Omental fat pad (tissue), 3 donors: ENCODE measurements at regions not wholly inside any gene's neighbourhood (a gene's known extent, or its start where the extent isn't known, plus 50 kb on each side); places are given as distances from the start of the nearest gene placed in this dataset.
A peak's percentile ranks its signal among the peaks of the same experiment; 100 is the strongest.
"Not testable (repeated sequence)": the region's sequence is repeated elsewhere in the genome, so short reads cannot be mapped to it uniquely, and the experiment has no call there.

Source experiments
- ATAC-seq: fragments of 150-250 bp; one replicate; pipeline ENCODE4 v1.9.1; 2016; ENCODE audit warnings: mild to moderate bottlenecking, moderate library complexity; ENCODE audit not compliant: low FRiP score
- DNase-seq: peaks from one replicate; pipeline ENCODE4 v3.0.0-alpha.2; 2019; ENCODE audit warnings: low spot score
- TF ChIP-seq, protein P1 (sequence below), 3 donors: fragments of 450-650 bp; IDR thresholded peaks; one replicate each; pipeline ENCODE4 v1.5.1; 2016 to 2017; ENCODE audit warnings: antibody characterized with exemption in 3 of 3, mild to moderate bottlenecking in 3 of 3, moderate library complexity in 2 of 3

- DNase-seq (no peak), ATAC-seq (no peak)
- TF ChIP-seq, protein P1, sequence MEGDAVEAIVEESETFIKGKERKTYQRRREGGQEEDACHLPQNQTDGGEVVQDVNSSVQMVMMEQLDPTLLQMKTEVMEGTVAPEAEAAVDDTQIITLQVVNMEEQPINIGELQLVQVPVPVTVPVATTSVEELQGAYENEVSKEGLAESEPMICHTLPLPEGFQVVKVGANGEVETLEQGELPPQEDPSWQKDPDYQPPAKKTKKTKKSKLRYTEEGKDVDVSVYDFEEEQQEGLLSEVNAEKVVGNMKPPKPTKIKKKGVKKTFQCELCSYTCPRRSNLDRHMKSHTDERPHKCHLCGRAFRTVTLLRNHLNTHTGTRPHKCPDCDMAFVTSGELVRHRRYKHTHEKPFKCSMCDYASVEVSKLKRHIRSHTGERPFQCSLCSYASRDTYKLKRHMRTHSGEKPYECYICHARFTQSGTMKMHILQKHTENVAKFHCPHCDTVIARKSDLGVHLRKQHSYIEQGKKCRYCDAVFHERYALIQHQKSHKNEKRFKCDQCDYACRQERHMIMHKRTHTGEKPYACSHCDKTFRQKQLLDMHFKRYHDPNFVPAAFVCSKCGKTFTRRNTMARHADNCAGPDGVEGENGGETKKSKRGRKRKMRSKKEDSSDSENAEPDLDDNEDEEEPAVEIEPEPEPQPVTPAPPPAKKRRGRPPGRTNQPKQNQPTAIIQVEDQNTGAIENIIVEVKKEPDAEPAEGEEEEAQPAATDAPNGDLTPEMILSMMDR (IDR thresholded peaks at IDR 0.05) = no peak
Measured at GRCh38 chr1:30524840-30525617, 198.4 kb downstream of the MATN1 start.

- DNase-seq, ATAC-seq: not testable (repeated sequence)
Measured at GRCh38 chr1:30524025-30524555, 199.3 kb downstream of the MATN1 start.

DNA sequence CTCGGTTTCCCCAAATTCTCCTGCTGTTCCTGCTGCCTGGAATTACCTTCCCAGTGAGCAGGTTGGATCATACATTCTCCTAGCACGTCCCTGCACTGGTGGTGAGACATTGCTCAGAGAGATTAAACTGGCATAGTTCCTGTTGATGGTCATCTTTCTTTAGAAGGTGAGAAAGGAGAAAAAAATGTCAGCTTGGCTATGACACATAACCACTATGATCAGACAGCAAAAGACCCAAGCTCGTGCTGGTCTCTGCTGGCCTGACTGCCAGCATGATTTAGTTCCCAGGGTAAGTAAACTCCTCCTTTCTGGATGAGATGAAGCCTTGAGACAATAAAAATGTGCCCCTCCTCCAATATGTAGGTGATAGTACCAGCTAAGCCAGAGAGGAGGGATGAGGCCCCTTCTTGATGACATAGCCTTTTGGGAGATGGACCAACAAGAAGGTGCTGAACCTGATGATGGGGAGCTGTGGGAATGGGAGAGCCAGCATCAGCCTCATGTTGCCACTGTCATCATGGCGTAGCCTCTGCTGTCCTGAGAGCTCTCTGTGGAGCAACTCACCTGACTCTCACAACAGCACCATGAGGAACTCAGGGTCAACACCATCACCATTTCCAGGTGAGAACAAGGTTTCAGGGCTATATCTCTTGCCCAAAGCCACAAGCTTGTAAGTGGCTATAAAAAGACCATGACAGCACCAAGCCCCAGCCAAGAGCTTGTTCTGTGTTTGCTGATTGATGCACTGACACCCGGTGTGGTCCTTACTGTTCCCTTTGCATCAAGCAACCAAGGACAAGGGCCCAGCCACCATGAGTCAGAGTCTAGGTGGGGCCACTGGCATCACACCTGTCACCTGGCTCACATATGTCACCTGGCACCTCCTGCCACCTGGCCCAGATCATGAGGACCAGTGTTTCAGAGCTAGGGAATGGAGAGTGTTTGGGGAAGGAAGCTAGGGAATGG, 200.0 kb downstream of the MATN1 start:
- DNase-seq (no peak), ATAC-seq (peak; percentile 39)
- TF ChIP-seq, protein P1 (IDR thresholded peaks at IDR 0.05) = no peak

DNA sequence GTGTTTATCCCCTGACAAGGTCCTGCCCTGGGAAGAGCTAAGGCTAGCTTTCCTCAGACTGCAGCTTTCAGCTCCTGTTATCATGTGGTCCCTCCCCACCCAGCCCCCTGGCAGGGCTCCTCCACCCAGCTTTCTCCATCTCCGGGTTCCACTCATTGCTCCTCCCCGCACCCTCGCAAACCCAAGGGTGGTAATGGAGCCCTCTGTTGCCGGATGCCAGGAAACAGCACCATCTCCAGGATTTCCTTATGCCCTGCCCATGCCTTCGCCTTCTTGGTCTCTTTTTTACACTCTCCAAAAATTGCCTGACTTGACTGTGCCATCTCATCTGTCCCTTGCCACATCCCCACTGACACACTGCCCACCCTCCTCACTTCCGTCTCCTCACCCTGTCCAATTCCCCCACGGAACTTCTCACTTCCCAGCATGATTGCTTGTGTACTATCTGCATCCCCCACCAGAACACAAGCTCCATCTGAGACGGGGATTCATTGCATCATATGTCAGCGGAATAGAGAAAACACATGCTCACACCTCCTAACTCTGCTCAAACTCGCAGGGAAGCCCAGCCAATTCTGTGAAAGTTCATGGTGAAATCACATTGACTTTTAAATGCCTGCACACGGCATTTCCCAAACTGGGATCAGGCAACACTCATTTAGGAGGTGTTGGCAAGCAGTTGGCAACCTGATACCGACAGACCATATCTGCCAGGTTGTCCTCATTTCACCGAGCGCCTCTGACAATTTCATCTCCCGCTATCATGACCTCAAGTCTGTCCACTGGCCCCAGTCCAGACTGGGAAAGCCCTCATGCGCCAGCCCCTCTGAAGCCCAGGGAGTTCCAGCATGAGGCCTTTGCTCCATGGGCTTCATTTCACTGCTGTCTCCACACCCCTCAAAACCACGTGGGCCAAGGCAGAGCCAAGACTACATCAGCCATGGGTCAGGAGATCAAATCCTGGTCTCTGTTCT, 201.1 kb downstream of the MATN1 start:
- DNase-seq (peak; percentile 46), ATAC-seq (peak; percentile 80)
- TF ChIP-seq, protein P1 (IDR thresholded peaks at IDR 0.05) = no peak

DNA sequence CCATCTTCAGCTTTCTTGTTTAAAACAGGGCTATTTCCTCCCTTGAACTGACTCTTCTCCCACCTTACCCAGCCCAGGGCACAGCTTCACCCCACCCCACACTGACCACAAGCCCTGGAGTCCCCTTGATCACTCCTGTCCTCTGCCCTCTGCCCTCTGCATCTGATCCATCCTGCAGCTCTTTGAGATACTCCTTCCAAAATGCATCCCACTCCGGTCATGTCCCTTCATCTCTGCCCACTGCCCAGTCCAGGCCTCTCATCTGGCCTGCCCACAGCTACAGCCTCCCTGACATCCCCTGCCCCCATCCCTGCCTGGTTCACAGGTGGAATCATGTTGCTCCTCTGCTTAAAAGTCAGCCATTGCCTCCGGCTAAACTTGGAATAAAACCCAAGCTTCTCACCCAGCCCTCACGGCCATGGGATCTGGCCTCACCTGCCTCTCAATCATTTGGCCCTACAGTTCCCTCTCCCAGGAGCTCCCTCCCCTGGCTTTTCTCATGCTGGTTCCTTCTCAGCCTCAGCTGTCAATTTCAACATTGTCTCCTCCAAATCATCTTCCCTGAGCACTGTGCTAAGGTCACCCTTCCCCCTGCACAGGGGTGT, 202.0 kb downstream of the MATN1 start:
- no peak for DNase-seq
- TF ChIP-seq, protein P1 (IDR thresholded peaks at IDR 0.05) = no peak
- ATAC-seq = no peak

DNA sequence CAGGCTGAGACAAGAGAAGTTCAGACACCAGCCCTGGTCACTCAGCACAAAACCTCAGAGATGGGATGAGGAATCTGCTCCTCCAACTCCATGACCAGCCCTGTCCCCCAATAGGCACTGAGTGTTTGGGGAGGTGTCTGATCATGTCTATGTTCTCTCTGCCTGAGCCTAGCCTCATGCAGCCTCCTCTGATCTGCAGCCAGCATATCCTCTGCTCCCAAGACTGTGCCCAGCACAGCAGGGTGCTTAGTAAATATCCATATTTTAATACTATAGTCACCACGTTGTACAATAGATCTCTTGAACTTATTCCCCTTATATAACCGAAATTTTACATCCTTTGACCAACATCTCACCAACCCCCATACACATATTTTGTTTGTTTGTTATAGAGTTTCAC, 202.9 kb downstream of the MATN1 start:
- ATAC-seq (no peak), DNase-seq (no peak)
- TF ChIP-seq, protein P1 (IDR thresholded peaks at IDR 0.05) = no peak
